H1 (cell line): ENCODE measurements at regions not wholly inside any gene's neighbourhood (a gene's known extent, or its start where the extent isn't known, plus 50 kb on each side); places are given as distances from the start of the nearest gene placed in this dataset.

Source experiments
- CTCF ChIA-PET: fragments of 300-600 bp; sonication (Branson Sonifier 250); formaldehyde crosslinking; loops from one replicate; lab custom pipeline; 2021; ENCODE audit not compliant: partially characterized antibody; lab: Charles Lee
- POLR2A ChIA-PET: fragments of 300-600 bp; sonication (Branson Sonifier 250); formaldehyde crosslinking; loops from one replicate; lab custom pipeline; 2021; ENCODE audit warnings: inconsistent platforms; ENCODE audit not compliant: partially characterized antibody; lab: Charles Lee
- DNase-seq, 2 experiments: peaks; one replicate each; pipeline versions ENCODE4 v3.0.0 to v3.0.0-alpha.2; 2010 to 2022; ENCODE audit warnings: low spot score in 2 of 2, low read depth in 1 of 2, mixed read lengths in 1 of 2
- FAIRE-seq: peaks from 2 replicates; lab custom pipeline; 2011; peaks lifted over from hg19 to GRCh38; lab: Jason Lieb, UNC
- H2AFZ ChIP-seq: 2 replicates; pipeline ENCODE4 v1.8.1; 2012; ENCODE audit warnings: low read length, inconsistent platforms
- H2AK5ac ChIP-seq: 2 replicates; pipeline ENCODE4 v1.6.1; 2013; ENCODE audit warnings: low read depth, low read length
- H2BK120ac ChIP-seq: replicated peaks from 2 replicates; pipeline ENCODE3; 2013; ENCODE audit warnings: low read depth, low read length, inconsistent platforms
- H2BK12ac ChIP-seq: 2 replicates; pipeline ENCODE4 v1.6.1; 2013; ENCODE audit warnings: low read depth, low read length
- H2BK15ac ChIP-seq: 2 replicates; pipeline ENCODE4 v1.6.1; 2013; ENCODE audit warnings: low read length
- H2BK20ac ChIP-seq: 2 replicates; pipeline ENCODE4 v1.6.1; 2013; ENCODE audit warnings: low read length
- H2BK5ac ChIP-seq: 2 replicates; pipeline ENCODE4 v1.6.1; 2013; ENCODE audit warnings: low read depth, low read length
- H3K14ac ChIP-seq: 2 replicates; pipeline ENCODE4 v1.6.1; 2013; ENCODE audit warnings: inconsistent platforms; ENCODE audit not compliant: insufficient read length
- H3K18ac ChIP-seq: 2 replicates; pipeline ENCODE4 v1.6.1; 2013; ENCODE audit warnings: low read length; ENCODE audit errors: extremely low read depth
- H3K23ac ChIP-seq: 2 replicates; pipeline ENCODE4 v1.6.1; 2013; ENCODE audit warnings: inconsistent platforms; ENCODE audit not compliant: insufficient read length
- H3K23me2 ChIP-seq: 2 replicates; pipeline ENCODE4 v1.6.1; 2013; ENCODE audit warnings: low read depth, low read length
- H3K27ac ChIP-seq: 2 replicates; pipeline ENCODE4 v1.6.1; 2011; ENCODE audit warnings: low read depth, low read length, inconsistent platforms
- H3K27me3 ChIP-seq, 4 experiments: replicated peaks in 1 of 4; 1 replicate in 1 of 4; 2 replicates in 3 of 4; pipeline versions ENCODE4 v1.6.1 to v1.8.1; 2011 to 2013; ENCODE audit warnings: low read length in 3 of 4, mild to moderate bottlenecking in 3 of 4, inconsistent platforms in 2 of 4, mixed read lengths in 2 of 4, moderate library complexity in 1 of 4; ENCODE audit not compliant: control insufficient read depth in 3 of 4, insufficient read depth in 3 of 4; ENCODE audit errors: extremely low read depth in 1 of 4
- H3K36me3 ChIP-seq, 4 experiments: 2 replicates each; pipeline versions ENCODE4 v1.6.1 to v1.8.1; 2011 to 2013; ENCODE audit warnings: mild to moderate bottlenecking in 4 of 4, low read length in 3 of 4, moderate library complexity in 2 of 4, control low read depth in 1 of 4, inconsistent platforms in 1 of 4; ENCODE audit not compliant: insufficient read depth in 4 of 4, control insufficient read depth in 2 of 4
- H3K4ac ChIP-seq: replicated peaks from 2 replicates; pipeline ENCODE3; 2013; ENCODE audit warnings: low read length, low read depth, mixed read lengths, inconsistent platforms; ENCODE audit not compliant: insufficient read length
- H3K4me1 ChIP-seq, 4 experiments: replicated peaks in 1 of 4; 1 replicate in 1 of 4; 2 replicates in 3 of 4; pipeline versions ENCODE4 v1.6.1 to v1.8.1; 2011 to 2013; ENCODE audit warnings: low read length in 3 of 4, inconsistent platforms in 2 of 4, mixed read lengths in 1 of 4; ENCODE audit not compliant: insufficient read depth in 4 of 4, control insufficient read depth in 3 of 4
- H3K4me2 ChIP-seq, 2 experiments: 2 replicates each; pipeline versions ENCODE4 v1.6.1 to v1.8.1; 2011 to 2013; ENCODE audit warnings: low read depth in 2 of 2, low read length in 2 of 2, control low read depth in 1 of 2, inconsistent platforms in 1 of 2, mild to moderate bottlenecking in 1 of 2; ENCODE audit not compliant: insufficient read depth in 1 of 2
- H3K4me3 ChIP-seq, 4 experiments: fragments of 200-600, 300-600 bp in 1 of 4; sonication (generic), shearing (Covaris generic), sonication (Bioruptor Twin) in 1 of 4; 2 replicates each; pipeline versions ENCODE4 v1.5.1 to v1.8.1; 2011 to 2016; ENCODE audit warnings: low read length in 4 of 4, low read depth in 3 of 4, control low read depth in 2 of 4, inconsistent platforms in 2 of 4, mild to moderate bottlenecking in 2 of 4, mixed read lengths in 1 of 4, moderate library complexity in 1 of 4; ENCODE audit not compliant: insufficient read depth in 2 of 4; ENCODE audit errors: extremely low read depth in 1 of 4
- H3K56ac ChIP-seq: replicated peaks from 2 replicates; pipeline ENCODE3; 2013; ENCODE audit warnings: low read depth, mild to moderate bottlenecking, mixed read lengths, low read length, inconsistent platforms; ENCODE audit not compliant: insufficient read length
- H3K79me1 ChIP-seq: 2 replicates; pipeline ENCODE4 v1.6.1; 2013; ENCODE audit warnings: low read depth, low read length, control low read depth
- H3K79me2 ChIP-seq, 2 experiments: 2 replicates each; pipeline versions ENCODE4 v1.6.1 to v1.8.1; 2012 to 2013; ENCODE audit warnings: low read length in 2 of 2, mild to moderate bottlenecking in 2 of 2, inconsistent platforms in 1 of 2; ENCODE audit not compliant: insufficient read depth in 2 of 2, control insufficient read depth in 1 of 2
- H3K9ac ChIP-seq, 4 experiments: replicated peaks in 1 of 4; 1 replicate in 1 of 4; 2 replicates in 3 of 4; pipeline versions ENCODE4 v1.6.1 to v1.8.1; 2011 to 2013; ENCODE audit warnings: low read depth in 3 of 4, low read length in 3 of 4, control low read depth in 2 of 4, mild to moderate bottlenecking in 2 of 4, moderate library complexity in 2 of 4, inconsistent platforms in 1 of 4; ENCODE audit errors: extremely low read depth in 1 of 4
- H3K9me3 ChIP-seq, 2 experiments: 2 replicates each; pipeline versions ENCODE4 v1.6.1 to v1.8.1; 2012 to 2013; ENCODE audit warnings: mild to moderate bottlenecking in 2 of 2, moderate library complexity in 2 of 2, control low read depth in 1 of 2, inconsistent platforms in 1 of 2, low read depth in 1 of 2, low read length in 1 of 2, mixed read lengths in 1 of 2; ENCODE audit not compliant: insufficient read depth in 2 of 2
- H4K20me1 ChIP-seq, 2 experiments: replicated peaks in 1 of 2; 2 replicates each; pipeline versions ENCODE3 to v1.8.1; 2011 to 2013; ENCODE audit warnings: inconsistent platforms in 2 of 2, low read length in 2 of 2, mild to moderate bottlenecking in 1 of 2; ENCODE audit not compliant: insufficient read depth in 2 of 2, control insufficient read depth in 1 of 2
- H4K5ac ChIP-seq: 2 replicates; pipeline ENCODE4 v1.6.1; 2013; ENCODE audit warnings: low read length, low read depth, mixed read lengths, inconsistent platforms; ENCODE audit not compliant: insufficient read length
- H4K8ac ChIP-seq: 2 replicates; pipeline ENCODE4 v1.8.0; 2013; ENCODE audit warnings: mild to moderate bottlenecking, moderate library complexity, low read length, inconsistent platforms; ENCODE audit not compliant: insufficient read depth; ENCODE audit errors: extremely low read depth
- H4K91ac ChIP-seq: replicated peaks from 2 replicates; pipeline ENCODE3; 2013; ENCODE audit warnings: low read length, mixed read lengths, inconsistent platforms; ENCODE audit not compliant: insufficient read length
- FOSL1 ChIP-seq: IDR thresholded peaks from 2 replicates; pipeline ENCODE4 v1.6.1; 2011; ENCODE audit warnings: mild to moderate bottlenecking, low read depth, low read length, moderate library complexity; ENCODE audit not compliant: insufficient read depth
- WGBS, 2 experiments: shearing (Covaris generic) in 1 of 2; methylation state at CpG; one replicate each; pipeline versions ENCODE4 v1.1.6 to v1.1.7; 2013 to 2015; ENCODE audit warnings: low lambda C conversion rate in 2 of 2, mixed read lengths in 2 of 2, inconsistent platforms in 1 of 2, low coverage in 1 of 2, missing lambda C conversion rate in 1 of 2; ENCODE audit not compliant: insufficient replicate concordance in 2 of 2, insufficient coverage in 1 of 2, insufficient read length in 1 of 2; ENCODE audit errors: extremely low coverage in 1 of 2, missing lambda C conversion rate in 1 of 2; 5-methylcytosine and 5-hydroxymethylcytosine counted together
- TF ChIP-seq, protein P1 (sequence below): IDR thresholded peaks from 2 replicates; pipeline ENCODE4 v1.6.1; 2012; ENCODE audit warnings: inconsistent platforms

DNA sequence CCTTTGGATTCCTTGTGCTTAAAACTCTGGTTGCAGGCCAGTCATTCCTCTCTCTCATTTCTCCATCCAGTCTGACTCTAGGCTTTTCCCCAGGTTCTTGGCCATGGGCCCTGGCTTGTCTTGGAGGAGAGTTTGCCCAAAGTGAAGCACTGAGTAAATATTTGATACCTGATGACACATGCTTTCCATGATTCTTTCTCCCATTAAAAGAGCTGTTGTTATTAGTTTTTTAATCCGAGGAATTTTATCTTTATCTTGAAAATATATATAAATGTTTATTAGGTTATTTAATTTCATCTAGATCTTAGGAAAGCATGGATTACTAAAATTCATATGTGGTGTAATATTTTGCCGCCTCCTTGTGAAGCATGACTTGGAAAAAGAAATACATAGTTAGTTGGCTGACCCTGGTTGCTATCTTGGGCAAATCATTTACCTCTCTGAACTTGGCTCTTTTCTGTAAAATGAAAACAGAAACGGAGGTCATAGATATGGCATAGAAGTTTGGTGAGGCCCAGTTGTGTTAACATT is 650.1 kb downstream of the SLC4A3 start:
- Histone ChIP-seq H3K23me2 (no peaks in the 10 kb centered on the region), H2BK5ac (no peak overlapping the region), H3K9me3 (no peaks in the 10 kb centered on the region), H4K20me1 (no peaks in the 10 kb centered on the region), H4K91ac (no peak overlapping the region), H2BK15ac (no peak overlapping the region), H3K56ac (no peak overlapping the region), H3K14ac (no peak overlapping the region), H3K4me3 (no peak overlapping the region), H2AFZ (peak overlapping the region; percentile 64; the same call in 1 of the 2 replicates), H2BK120ac (no peak overlapping the region), H3K27me3 (no peaks in the 10 kb centered on the region), H3K27ac (no peak overlapping the region), H3K79me1 (no peaks in the 10 kb centered on the region), H3K18ac (no peak overlapping the region), H2BK12ac (no peak overlapping the region), H3K9ac (no peak overlapping the region), H3K36me3 (no peaks in the 10 kb centered on the region), H3K79me2 (no peaks in the 10 kb centered on the region), H3K23ac (no peak overlapping the region), H4K5ac (no peak overlapping the region), H3K4ac (no peak overlapping the region), H3K4me1 (no peaks in the 10 kb centered on the region), H4K8ac (no peak overlapping the region), H2AK5ac (no peak overlapping the region), H2BK20ac (no peak overlapping the region), H3K4me2 (no peak overlapping the region)
- ChIA-PET CTCF (no interaction called here), POLR2A (no interaction called here)
- DNase-seq (no peak), FAIRE-seq (no peak)
- 88% methylated on average over 3 of the region's 3 CpGs; no CpG with 5 or more reads in 1 of the 2 experiments for WGBS, 2 experiments
- TF ChIP-seq FOSL1 = no peak
- TF ChIP-seq, protein P1, sequence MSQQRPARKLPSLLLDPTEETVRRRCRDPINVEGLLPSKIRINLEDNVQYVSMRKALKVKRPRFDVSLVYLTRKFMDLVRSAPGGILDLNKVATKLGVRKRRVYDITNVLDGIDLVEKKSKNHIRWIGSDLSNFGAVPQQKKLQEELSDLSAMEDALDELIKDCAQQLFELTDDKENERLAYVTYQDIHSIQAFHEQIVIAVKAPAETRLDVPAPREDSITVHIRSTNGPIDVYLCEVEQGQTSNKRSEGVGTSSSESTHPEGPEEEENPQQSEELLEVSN = no peak
